Astrocyte (in vitro differentiated cells and primary cell): ENCODE measurements at regions not wholly inside any gene's neighbourhood (a gene's known extent, or its start where the extent isn't known, plus 50 kb on each side); places are given as distances from the start of the nearest gene placed in this dataset.

Experiments
- DNase-seq: peaks from one replicate; pipeline ENCODE4 v3.0.0-alpha.2; 2010; ENCODE audit warnings: low read depth
- FAIRE-seq: peaks from 2 replicates; lab custom pipeline; 2011; peaks lifted over from hg19 to GRCh38; lab: Jason Lieb, UNC
- H2AFZ ChIP-seq: 2 replicates; pipeline ENCODE4 v1.6.0; 2012; ENCODE audit warnings: low read depth, low read length, inconsistent platforms
- H3K27ac ChIP-seq: 2 replicates; pipeline ENCODE4 v1.5.1; 2011; ENCODE audit warnings: low read depth, low read length, inconsistent platforms
- H3K27me3 ChIP-seq: 2 replicates; pipeline ENCODE4 v1.6.0; 2011; ENCODE audit warnings: low read length, inconsistent platforms; ENCODE audit not compliant: insufficient read depth
- H3K36me3 ChIP-seq: 2 replicates; pipeline ENCODE4 v1.5.1; 2011; ENCODE audit warnings: low read length, inconsistent platforms; ENCODE audit not compliant: insufficient read depth
- H3K4me1 ChIP-seq: 2 replicates; pipeline ENCODE4 v1.5.1; 2011; ENCODE audit warnings: low read length, inconsistent platforms; ENCODE audit not compliant: insufficient read depth
- H3K4me2 ChIP-seq: 2 replicates; pipeline ENCODE4 v1.6.0; 2012; ENCODE audit warnings: low read length, inconsistent platforms
- H3K4me3 ChIP-seq: 2 replicates; pipeline ENCODE4 v1.5.1; 2011; ENCODE audit warnings: low read depth, mild to moderate bottlenecking, low read length, inconsistent platforms; ENCODE audit not compliant: insufficient read depth
- H3K79me2 ChIP-seq: 2 replicates; pipeline ENCODE4 v1.6.0; 2012; ENCODE audit warnings: mild to moderate bottlenecking, low read length, inconsistent platforms; ENCODE audit not compliant: insufficient read depth
- H3K9ac ChIP-seq: 2 replicates; pipeline ENCODE4 v1.6.0; 2012; ENCODE audit warnings: mild to moderate bottlenecking, low read length, inconsistent platforms
- H3K9me3 ChIP-seq: 2 replicates; pipeline ENCODE4 v1.5.1; 2012; ENCODE audit warnings: low read depth, mild to moderate bottlenecking, low read length, inconsistent platforms; ENCODE audit not compliant: insufficient read depth
- H4K20me1 ChIP-seq: 2 replicates; pipeline ENCODE4 v1.6.0; 2012; ENCODE audit warnings: low read length, inconsistent platforms; ENCODE audit not compliant: insufficient read depth
- H3K27ac Mint-ChIP-seq: one replicate; pipeline ENCODE4 v1.8.0; 2021; ENCODE audit warnings: mild to moderate bottlenecking, mixed read lengths; ENCODE audit not compliant: unreplicated experiment
- H3K27me3 Mint-ChIP-seq: one replicate; pipeline ENCODE4 v1.8.0; 2021; ENCODE audit warnings: low read depth, mixed read lengths; ENCODE audit not compliant: unreplicated experiment
- H3K36me3 Mint-ChIP-seq: one replicate; pipeline ENCODE4 v1.8.0; 2021; ENCODE audit warnings: low read depth, mixed read lengths; ENCODE audit not compliant: unreplicated experiment
- H3K4me1 Mint-ChIP-seq: one replicate; pipeline ENCODE4 v1.8.0; 2021; ENCODE audit warnings: low read depth, mixed read lengths; ENCODE audit not compliant: unreplicated experiment
- H3K4me3 Mint-ChIP-seq: one replicate; pipeline ENCODE4 v1.8.0; 2021; ENCODE audit warnings: mild to moderate bottlenecking, moderate library complexity, mixed read lengths; ENCODE audit not compliant: unreplicated experiment
- H3K9me3 Mint-ChIP-seq: one replicate; pipeline ENCODE4 v1.8.0; 2021; ENCODE audit warnings: mild to moderate bottlenecking, mixed read lengths; ENCODE audit not compliant: unreplicated experiment
- EZH2 ChIP-seq: IDR thresholded peaks from 2 replicates; pipeline ENCODE4 v1.6.1; 2012; ENCODE audit warnings: mild to moderate bottlenecking, low read length, inconsistent platforms; ENCODE audit not compliant: insufficient read depth
- TF ChIP-seq, protein P1 (sequence below): IDR thresholded peaks from 2 replicates; pipeline ENCODE4 v1.5.1; 2011; ENCODE audit warnings: low read depth, mild to moderate bottlenecking, inconsistent platforms, low read length, moderate library complexity; ENCODE audit not compliant: insufficient read depth

GRCh38 chr10:78552261-78552811 is 516.4 kb upstream of the ZMIZ1 start:
- H2AFZ ChIP-seq: peak overlapping the region; percentile 13
- FAIRE-seq (peak; percentile 41), DNase-seq (peak; percentile 85)
- no peaks in the 10 kb centered on the region for H3K79me2 ChIP-seq
- H3K27ac ChIP-seq: no peak overlapping the region
- Mint-ChIP-seq H3K27ac (no peak overlapping the region), H3K4me1 (peaks cover 14% of the 10 kb centered on the region), H3K36me3 (no peaks in the 10 kb centered on the region), H3K9me3 (peaks cover 5% of the 10 kb centered on the region), H3K27me3 (peaks cover 59% of the 10 kb centered on the region), H3K4me3 (no peak overlapping the region)
- H3K9ac ChIP-seq: no peak overlapping the region
- no peaks in the 10 kb centered on the region for H3K36me3 ChIP-seq
- H3K4me3 ChIP-seq: no peak overlapping the region
- H3K27me3 ChIP-seq: peaks cover 14% of the 10 kb centered on the region
- no peaks in the 10 kb centered on the region for H3K9me3 ChIP-seq
- H3K4me1 ChIP-seq: no peaks in the 10 kb centered on the region
- no peaks in the 10 kb centered on the region for H4K20me1 ChIP-seq
- TF ChIP-seq, protein P1, sequence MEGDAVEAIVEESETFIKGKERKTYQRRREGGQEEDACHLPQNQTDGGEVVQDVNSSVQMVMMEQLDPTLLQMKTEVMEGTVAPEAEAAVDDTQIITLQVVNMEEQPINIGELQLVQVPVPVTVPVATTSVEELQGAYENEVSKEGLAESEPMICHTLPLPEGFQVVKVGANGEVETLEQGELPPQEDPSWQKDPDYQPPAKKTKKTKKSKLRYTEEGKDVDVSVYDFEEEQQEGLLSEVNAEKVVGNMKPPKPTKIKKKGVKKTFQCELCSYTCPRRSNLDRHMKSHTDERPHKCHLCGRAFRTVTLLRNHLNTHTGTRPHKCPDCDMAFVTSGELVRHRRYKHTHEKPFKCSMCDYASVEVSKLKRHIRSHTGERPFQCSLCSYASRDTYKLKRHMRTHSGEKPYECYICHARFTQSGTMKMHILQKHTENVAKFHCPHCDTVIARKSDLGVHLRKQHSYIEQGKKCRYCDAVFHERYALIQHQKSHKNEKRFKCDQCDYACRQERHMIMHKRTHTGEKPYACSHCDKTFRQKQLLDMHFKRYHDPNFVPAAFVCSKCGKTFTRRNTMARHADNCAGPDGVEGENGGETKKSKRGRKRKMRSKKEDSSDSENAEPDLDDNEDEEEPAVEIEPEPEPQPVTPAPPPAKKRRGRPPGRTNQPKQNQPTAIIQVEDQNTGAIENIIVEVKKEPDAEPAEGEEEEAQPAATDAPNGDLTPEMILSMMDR: no peak
- no peak for TF ChIP-seq EZH2
- peak overlapping the region; percentile 31 for H3K4me2 ChIP-seq

DNA sequence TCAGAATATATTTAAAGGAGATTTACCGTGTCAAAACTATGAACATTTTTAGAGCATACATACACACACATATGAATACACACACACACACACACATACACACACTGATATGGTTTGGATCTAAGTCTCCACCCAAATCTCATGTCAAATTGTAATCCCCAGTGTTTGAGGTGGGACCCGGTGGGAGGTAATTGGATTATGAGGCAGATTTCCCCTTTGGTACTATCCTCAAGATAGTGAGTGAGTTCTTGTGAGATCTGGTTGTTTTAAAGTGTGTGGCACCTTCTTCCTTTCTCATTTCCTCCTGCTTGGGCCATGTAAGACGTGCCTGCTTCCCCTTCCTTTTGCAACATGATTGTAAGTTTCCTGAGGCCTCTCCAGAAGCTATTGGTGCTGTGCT is 515.0 kb upstream of the ZMIZ1 start:
- peaks cover 2% of the 10 kb centered on the region for H3K9me3 Mint-ChIP-seq
- DNase-seq: no peak

DNA sequence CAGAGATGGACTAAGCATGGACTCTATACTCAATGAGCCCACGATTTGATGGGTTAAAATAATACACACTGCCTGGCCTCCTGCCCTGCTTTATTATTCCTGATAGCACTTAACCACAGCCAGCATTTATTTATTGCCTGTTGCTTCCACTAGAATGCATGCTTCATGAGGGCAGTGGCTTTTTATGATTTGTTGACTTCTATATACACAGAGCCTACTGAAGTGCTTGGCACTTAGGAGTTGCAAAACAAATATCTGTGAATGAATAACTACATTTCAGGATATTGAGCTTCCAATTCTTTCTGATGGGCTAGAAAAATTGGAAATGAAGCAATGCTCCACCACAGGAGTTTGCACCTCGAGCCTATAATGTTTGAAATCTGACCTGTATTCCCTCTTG is 513.6 kb upstream of the ZMIZ1 start:
- Histone ChIP-seq H3K27ac (no peak overlapping the region), H3K36me3 (no peaks in the 10 kb centered on the region), H3K4me1 (no peaks in the 10 kb centered on the region), H3K4me3 (no peak overlapping the region), H3K4me2 (no peak overlapping the region), H3K9me3 (no peaks in the 10 kb centered on the region), H2AFZ (no peak overlapping the region), H3K27me3 (peaks cover 4% of the 10 kb centered on the region), H4K20me1 (no peaks in the 10 kb centered on the region), H3K79me2 (no peaks in the 10 kb centered on the region), H3K9ac (no peak overlapping the region)
- Mint-ChIP-seq H3K4me3 (no peak overlapping the region), H3K27me3 (peaks cover 51% of the 10 kb centered on the region), H3K9me3 (peaks cover 2% of the 10 kb centered on the region), H3K27ac (no peak overlapping the region), H3K36me3 (no peaks in the 10 kb centered on the region), H3K4me1 (peaks cover 14% of the 10 kb centered on the region)
- DNase-seq (no peak), FAIRE-seq (no peak)
- no peak for TF ChIP-seq EZH2
- TF ChIP-seq, protein P1: no peak

More for the DNA sequence above, 515.0 kb upstream of the ZMIZ1 start:
- Histone ChIP-seq H2AFZ (no peak overlapping the region), H3K27ac (no peak overlapping the region), H3K36me3 (no peaks in the 10 kb centered on the region), H3K79me2 (no peaks in the 10 kb centered on the region), H3K4me2 (no peak overlapping the region), H3K9ac (no peak overlapping the region), H3K4me1 (no peaks in the 10 kb centered on the region), H3K4me3 (no peak overlapping the region), H4K20me1 (no peaks in the 10 kb centered on the region), H3K27me3 (peaks cover 3% of the 10 kb centered on the region), H3K9me3 (no peaks in the 10 kb centered on the region)
- H3K27me3 Mint-ChIP-seq: peaks cover 52% of the 10 kb centered on the region
- no peak for TF ChIP-seq EZH2
- TF ChIP-seq, protein P1: no peak
- H3K4me1 Mint-ChIP-seq: peaks cover 14% of the 10 kb centered on the region
- no peak overlapping the region for H3K4me3 Mint-ChIP-seq
- no peak overlapping the region for H3K27ac Mint-ChIP-seq
- H3K36me3 Mint-ChIP-seq: no peaks in the 10 kb centered on the region
- no peak for FAIRE-seq
